SKM-1 (cell line): ENCODE measurements at regions not wholly inside any gene's neighbourhood (a gene's known extent, or its start where the extent isn't known, plus 50 kb on each side); places are given as distances from the start of the nearest gene placed in this dataset.
"Not testable (repeated sequence)": the region's sequence is repeated elsewhere in the genome, so short reads cannot be mapped to it uniquely, and the experiment has no call there.

Experiments used
- DNase-seq: peaks from one replicate; lab custom pipeline; 2025; ENCODE audit not compliant: unreplicated experiment; lab: John Stamatoyannopoulos, UW

DNA sequence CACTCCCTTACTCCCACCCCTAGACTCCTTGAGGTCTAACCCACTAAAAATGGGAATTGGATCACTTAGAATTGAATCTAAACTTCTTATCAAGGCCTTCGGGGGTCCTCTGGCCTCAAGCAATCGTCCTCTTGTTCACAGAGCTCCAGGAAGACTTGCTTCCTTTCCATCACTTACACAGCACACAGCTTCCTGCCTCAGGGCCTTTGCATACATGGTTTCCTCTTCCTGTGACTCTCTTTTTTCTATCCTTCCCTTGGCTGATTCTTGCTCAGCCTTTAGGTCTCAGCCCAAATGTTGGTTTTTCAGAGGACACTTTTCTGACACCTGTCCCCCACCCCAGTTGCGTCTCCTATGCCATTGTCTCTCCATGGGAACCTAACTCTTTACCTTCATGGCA lies 50.0 kb upstream of the ALDH1B1 start:
- no peak for DNase-seq

DNA sequence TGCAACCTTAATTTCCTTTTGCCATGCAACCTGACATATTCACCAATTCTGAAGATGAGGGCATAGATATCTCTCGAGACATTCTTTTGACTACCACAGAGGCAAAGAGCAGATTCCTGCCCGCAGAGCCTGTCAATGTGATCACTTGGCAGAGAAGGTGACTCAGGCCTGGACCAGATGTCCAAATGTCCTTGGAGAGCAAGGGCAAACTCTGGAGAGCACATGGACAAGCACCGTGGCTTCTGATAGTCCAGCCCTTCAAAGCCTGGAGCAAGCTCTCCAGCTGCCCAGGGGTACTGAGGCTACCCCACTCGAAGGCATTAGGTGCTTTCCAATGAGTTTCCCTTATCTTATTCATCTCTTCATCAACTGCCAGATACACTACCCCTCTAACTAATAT lies 50.4 kb upstream of the ALDH1B1 start:
- no peak for DNase-seq

DNA sequence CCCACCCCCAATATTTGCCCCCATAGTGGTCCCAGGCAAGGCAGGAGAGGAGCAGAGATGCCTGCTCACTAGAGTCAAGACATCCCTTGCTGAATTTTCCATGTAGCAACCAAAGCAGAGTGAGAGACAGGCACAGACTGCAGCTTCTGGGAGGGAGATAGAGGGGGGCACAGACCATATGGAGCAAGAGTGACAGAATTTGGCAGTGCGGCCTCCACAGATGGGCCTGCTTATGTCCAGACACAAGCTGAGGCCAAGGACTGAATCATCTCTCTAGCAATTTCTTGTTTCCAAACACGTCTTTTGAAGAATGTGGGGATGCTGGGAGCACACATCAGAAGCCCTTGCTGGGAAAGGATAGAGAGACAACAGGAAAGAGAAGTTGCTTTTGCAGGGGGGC lies 53.0 kb upstream of the ALDH1B1 start:
- DNase-seq: no peak

DNA sequence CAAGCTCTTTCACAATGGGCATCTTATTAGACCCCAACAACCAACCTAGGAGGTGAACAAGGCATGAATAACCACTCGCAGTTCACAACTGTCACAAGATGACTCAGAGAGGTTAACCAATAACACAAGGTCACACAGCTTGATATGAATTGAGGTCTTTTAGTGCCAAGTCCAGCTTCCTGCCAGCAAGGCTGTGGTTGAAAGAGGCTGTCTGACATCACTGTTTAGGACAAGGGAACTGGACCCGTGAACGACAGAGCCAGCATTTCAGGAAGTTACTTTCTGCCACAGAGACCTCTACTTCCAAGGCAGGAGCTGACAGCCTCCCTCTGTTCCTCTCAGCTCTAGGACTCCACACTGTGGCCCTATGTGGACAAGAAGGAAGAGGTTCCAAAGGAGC lies 53.4 kb upstream of the ALDH1B1 start:
- DNase-seq: peak; percentile 82

DNA sequence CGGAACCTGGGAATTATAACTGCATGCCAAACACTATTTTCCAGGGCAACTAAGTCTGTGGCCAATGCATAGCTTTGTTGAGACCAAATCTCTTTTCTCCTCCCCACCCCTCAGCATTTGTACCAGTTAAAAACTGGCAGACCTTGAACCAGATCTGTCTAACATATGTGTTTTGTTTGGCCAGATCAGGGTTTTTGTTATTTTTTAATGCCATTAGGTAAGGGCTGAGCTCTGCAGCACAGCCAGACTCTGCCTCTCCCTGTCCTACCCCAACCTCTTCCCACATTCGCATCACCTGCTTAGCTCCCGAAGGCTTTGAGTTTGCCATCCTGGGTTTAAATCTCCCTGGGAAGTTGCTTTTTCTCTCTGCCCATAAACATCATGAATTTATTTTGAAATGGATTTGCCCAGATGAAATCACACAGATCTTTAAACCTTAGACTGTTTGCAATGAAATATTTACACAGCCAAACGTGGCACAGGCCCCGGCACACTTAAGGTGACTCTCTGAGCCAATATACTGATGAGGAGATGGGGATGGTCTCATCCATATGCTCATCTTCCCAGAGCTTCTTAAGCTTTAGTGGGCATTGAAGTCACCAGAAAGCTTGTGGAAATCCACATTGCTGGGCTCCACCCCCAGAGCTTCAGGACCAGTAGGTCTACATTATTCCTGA lies 54.0 kb upstream of the ALDH1B1 start:
- no peak for DNase-seq

DNA sequence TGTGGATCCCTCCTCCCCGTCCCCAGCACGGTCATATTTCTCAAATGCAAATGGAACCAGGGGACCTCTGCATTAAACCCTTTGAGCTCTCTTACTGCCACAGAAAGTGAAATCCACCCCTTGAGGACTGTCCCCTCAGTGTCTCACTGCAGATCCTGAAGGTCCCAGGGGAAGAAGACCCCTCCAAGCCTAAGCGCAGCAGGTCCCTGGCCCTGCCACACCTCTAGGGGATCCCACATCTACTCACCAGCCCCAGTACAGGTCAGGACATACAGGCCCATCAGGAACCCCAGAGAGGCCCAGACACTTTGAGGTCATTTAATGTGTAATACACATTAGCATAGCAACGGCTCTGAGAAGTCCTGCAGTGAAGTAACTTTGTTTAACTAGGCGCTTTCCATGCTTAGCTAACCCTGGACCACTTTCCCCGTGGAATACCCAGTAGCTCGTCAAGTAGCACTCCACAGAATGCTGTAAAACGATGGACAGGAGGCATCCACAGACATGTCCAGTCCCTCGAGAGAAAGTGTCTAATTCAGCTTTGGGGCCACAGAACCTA lies 54.7 kb upstream of the ALDH1B1 start:
- DNase-seq: no peak

DNA sequence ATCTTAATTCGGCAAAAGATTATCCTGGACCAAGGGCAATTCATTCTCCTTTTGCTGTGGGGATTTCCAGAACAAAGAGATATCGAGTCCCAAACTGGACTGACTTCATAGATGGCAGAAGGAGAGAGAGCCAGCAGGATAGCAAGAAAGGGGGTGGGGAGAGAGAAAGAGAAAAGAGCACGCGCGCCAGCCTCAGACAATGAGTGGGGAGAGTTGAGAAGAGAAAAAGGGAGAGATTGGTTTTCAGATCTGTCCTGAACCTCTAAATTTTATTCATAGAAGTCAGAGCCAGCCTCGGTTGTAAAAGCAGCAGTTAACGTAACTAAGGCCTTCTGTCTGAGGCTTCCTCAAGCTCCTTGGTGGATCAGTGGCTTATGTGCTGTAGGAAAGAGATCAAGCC lies 55.3 kb upstream of the ALDH1B1 start:
- DNase-seq: no peak

DNA sequence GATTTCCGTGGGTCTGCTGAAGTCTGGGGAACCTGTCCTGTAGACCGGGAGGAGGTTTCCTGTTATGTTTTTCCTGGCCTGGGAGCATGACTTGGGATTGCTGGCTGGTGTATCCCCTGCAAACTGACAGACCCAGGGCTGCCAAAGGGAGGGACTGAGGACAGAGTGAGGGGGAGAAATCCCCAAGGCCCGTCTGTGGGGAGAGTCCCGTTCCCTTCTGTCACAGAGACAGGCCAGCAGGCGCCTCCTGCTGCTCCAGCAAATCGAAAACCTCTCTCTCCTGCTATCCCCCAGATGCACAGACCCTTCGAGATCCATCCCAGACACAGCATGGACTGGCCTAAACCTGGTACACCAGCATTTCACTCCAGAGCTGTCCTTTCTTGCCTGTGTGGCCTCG lies 56.2 kb upstream of the ALDH1B1 start:
- no peak for DNase-seq

DNA sequence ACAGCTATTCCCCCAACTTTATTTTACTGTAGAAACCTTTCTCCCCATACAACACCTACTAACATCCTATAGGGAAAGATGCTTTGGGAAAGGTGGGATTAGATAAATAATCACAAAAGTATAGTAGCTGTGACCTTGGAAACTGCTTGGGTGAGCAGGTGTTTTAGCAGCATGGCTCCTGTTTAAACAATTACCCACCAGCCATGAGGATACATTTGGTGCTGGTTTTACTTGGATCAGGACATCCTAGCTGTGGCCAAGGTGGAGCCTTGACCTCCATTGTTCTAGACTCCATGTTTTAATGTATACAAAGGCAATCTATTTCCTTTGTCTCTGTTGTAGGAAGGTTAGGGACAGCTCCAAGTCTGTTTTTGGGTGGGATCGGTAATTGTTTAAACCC lies 56.8 kb upstream of the ALDH1B1 start:
- no peak for DNase-seq

DNA sequence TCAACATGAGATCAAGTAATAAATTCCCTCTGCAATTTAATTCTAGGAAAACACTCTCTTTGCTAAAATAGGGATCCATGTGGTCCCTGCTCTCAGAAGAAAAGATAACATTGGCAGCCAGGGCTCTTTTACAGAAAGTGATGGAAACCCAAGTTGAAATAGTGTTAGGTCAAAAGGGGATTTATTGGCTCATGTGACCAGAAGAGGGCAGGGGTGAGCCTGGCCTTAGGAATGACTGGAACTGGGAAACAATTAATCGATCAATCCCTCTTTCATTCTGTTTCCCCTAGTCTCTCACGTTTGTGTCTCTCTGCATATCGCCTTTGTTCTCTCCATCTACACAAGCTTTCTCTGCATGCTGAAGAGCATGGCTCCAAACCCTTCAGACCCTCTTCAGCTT lies 58.3 kb upstream of the ALDH1B1 start:
- DNase-seq: peak; percentile 0

DNA sequence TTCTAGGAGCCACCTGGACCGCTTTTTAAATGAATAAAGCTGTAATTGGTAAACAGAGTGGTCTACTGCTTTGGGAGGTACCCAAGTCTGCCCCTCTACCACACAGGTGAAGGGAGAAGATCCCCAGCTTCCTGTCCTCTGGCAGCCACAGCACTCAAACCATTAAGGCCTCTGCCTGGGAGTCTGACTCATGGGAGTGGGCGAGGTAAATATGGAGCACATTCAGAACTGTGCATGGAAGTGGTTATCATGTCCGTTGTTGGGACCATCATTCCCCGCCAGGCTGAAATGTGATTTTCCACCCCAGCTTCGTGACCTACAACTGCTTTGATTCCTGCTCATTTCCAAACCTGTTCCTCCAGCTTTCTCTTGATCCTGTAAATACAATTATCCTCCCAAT lies 59.5 kb upstream of the ALDH1B1 start:
- DNase-seq: no peak

DNA sequence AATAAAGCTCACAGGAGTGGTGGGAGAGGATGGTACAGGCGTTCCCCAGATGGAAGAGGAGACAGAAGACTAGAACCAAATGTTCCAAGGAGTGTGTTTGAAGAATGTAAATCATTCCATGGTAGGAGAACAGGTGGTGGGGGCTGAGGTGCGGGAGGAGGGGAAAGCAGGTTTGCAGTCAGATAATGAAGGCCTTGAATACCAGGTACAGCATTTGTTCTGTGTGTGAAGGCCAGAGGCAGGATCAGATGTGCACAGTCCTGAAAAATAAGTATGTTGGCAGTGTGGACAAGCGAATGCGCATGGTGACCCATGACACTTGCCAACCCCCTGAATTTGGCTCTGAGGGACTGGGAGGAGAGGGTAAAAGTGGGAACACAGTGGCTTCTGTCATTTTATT lies 59.9 kb upstream of the ALDH1B1 start:
- DNase-seq: no peak

DNA sequence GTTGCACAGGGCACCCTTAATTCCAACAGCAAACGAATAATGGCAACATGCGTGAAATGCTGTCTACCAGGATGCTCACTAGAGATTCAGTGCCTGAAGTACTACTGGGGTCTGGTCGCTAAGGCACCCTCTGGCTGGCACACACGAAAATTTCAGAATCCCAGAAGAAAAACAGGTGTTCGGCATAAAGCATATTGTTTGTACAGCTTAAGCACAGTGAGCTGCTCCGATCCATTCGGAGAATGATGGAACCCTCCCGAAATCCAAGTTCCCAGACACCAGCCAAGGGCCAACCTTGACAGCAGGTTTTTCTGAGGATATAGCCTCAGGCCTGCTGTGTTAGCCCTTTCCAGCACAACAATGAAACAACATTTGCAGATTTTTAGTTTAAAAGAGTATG lies 61.4 kb upstream of the ALDH1B1 start:
- DNase-seq: no peak

DNA sequence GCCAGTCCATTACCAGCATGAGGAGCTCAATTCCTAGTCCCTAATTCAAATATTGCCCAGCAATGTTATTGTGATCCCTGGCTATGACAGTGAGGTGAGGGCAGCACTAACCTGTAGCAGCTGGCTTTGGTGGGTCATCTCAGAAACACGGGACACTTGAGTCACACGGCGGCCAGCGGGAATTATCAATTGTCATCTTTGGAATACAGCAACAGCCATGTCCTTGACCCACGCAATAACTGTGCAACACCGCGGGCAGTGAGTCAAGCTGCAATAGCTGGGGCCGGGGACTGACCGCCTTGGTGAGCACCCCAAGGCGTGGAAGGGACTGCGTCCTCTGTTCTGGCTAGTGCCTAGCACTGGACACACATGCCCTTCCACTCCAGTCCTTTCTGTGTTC lies 62.5 kb upstream of the ALDH1B1 start:
- no peak for DNase-seq

DNA sequence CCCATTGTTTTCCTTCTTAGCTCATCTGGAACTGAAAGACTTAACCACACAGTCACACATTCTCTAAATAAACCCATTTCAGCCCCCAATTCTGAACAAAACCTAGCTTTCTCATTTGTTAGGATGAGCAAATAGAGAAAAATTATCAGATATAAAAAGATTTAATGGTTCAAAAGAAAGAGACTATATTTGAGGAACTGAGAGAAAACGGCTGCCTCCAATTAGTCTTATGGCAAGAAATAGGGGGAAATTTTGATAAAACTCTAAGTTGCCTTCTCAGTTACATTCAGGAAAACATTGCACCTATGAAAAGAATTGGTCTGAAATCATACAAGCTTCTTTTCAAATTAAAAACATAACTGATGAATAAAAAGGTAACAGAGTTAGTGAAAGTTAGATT lies 63.7 kb upstream of the ALDH1B1 start:
- DNase-seq: no peak

DNA sequence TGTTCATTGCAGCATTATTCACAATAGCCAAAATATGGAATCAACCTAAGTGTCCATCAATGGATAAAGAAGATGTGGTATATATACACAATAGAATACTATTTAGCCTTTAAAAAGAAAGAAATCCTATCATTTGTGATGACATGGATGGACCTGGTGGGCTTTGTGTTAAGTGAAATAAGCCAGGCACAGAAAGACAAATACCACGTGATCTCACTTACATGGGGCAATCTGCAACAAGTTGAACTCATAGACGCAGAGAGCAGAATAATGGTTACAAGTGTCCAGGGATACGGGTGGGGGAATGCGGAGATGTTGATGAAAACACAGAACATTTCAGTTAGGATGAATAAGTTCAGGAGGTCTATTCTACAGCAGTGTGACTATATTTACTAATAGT lies 66.4 kb upstream of the ALDH1B1 start:
- no peak for DNase-seq

DNA sequence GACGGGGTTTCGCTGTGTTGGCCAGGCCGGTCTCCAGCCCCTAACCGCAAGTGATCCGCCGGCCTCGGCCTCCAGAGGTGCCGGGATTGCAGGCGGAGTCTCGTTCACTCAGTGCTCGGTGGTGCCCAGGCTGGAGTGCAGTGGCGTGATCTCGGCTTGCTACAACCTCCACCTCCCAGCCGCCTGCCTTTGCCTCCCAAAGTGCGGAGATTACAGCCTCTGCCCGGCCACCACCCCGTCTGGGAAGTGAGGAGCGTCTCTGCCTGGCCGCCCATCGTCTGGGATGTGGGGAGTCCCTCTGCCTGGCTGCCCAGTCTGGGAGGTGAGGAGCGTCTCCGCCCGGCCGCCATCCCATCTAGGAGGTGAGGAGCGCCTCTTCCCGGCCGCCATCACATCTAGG lies 68.3 kb upstream of the ALDH1B1 start:
- DNase-seq: not testable (repeated sequence)

DNA sequence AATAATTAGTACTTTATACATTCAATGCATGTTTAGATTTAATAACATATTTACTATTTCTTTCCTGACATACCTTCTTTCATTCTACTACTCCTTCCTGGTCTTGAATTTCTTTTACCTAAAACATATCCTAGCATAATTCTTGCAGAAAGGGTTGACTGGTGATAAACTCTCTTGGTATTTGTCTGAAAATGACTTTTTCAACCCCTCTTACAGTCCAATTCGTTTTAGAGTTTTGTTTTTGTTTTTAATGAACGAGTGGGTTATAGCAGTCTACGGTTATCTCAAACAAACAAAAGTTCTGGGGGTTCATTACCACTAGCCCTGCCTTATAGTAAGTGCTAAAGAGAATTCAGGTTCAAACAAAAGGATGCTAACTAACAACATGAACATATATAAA lies 69.6 kb upstream of the ALDH1B1 start:
- DNase-seq: no peak

DNA sequence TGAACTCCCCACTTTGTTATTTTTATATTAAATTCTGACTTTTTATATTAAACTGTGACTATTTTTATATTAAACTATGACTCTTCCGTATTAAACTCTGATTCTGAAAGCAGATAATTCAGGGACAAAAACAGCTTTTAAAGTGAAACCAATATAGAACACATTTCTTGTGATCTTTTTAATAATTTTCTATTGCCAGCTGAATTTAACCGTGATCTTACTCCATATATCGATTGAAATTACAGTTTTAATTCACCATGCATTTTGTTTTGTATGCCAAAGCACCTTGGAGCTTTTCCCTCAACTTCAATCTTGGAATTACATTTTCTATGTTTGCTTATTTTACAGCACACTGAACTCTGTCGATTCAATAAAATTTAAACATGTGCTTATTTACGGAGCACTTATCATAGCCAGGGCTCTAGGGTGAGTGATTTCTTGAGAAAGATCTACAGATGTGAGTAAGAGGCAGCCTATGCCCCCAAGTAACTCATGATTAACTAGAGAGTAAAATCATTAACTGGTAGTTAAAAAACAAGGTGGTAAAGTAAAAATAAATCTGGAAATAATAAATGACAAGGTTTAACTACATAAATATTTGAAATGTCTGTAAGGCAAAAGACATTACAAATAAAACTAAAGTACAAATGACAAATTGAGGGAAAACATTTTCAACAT lies 72.9 kb upstream of the ALDH1B1 start:
- DNase-seq: no peak

DNA sequence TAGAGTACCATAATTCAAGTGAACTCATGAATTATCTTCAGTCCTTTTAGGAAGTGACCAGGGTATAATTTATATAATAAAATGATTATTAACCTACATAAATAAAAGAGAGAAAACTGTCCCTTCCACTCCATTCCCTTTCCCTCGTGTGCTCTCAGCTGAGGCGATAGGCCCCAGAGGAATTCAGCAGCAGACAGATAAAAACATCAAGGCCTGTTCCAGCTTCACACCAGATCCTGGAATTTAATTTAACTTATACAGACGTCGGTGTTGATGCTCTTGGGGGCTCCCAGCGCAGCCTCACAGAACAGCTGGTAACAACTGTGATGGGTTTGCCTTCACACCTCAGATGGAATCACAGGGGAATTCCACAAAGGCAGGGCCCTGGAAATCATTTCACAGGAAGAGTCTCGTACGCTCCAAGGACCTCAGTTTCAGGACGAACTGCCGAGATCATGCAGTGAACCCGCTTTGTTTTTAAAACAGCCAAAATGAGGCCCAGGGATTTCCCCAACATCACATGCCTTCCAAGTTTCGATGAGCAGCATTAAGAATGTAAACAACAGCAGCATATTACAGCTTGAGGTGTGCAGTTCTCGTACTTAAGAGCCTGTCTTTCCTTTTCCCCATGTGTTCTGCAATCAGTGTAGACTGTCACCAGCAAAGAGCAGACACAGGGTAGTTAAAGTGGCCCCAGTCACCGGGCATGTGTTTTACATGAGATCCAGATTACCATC lies 73.6 kb upstream of the ALDH1B1 start:
- no peak for DNase-seq

DNA sequence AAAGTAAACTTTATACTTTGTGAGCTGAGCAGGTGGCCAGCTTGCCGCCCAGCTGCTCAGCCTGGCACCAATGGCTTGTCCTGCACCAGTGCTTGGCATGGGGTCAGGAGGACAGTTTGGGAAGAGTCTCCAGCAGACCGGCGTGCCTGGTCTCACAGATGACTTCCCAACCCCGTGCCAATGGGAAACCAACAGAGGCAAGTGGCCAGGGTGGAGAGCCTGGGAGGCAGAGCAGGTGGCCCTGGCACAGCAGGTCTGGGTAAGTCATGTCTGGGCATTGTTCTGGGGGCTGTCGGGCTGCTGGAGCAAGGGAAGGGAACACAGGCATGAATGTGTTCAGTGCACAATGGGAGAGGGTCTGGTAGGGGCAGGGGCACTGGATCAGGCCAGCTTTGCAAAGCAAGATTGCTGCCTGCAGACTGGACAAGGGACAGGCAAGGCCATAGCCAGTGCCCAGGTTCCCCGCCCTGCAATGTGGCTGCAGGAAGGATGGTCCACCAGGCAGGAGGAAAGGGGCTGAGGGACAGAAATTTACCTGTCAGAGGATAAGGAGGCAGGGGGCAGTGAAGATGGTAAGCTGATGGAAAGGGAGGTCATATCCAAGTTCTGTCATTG lies 76.2 kb upstream of the ALDH1B1 start:
- DNase-seq: no peak
